Heart left ventricle (tissue), 16 donors: ENCODE measurements at regions not wholly inside any gene's neighbourhood (a gene's known extent, or its start where the extent isn't known, plus 50 kb on each side); places are given as distances from the start of the nearest gene placed in this dataset.

Source experiments
- ATAC-seq, 4 donors: fragments of 200-7000 bp; cut with Tn5 transposase; one replicate each; pipeline ENCODE4 v1.9.1; 2020 to 2022; ENCODE audit warnings: moderate library complexity in 4 of 4, mild to moderate bottlenecking in 3 of 4, moderate number of reproducible peaks in 1 of 4
- DNase-seq, 5 donors: peaks; one replicate each; pipeline ENCODE4 v3.0.0-alpha.2; 2020
- H3K27ac ChIP-seq, 12 donors: fragments of 200-600 bp; sonication (generic) in 4 of 12; one replicate each; pipeline versions ENCODE4 v1.5.0 to v1.8.0; 2016 to 2022; ENCODE audit warnings: mild to moderate bottlenecking in 2 of 12
- H3K27me3 ChIP-seq, 9 donors: fragments of 200-600 bp; sonication (generic) in 2 of 9; one replicate each; pipeline versions ENCODE4 v1.5.1 to v1.8.0; 2016 to 2022; ENCODE audit warnings: mild to moderate bottlenecking in 3 of 9
- H3K36me3 ChIP-seq, 9 donors: fragments of 200-600 bp; sonication (generic) in 2 of 9; one replicate each; pipeline versions ENCODE4 v1.5.0 to v1.8.0; 2018 to 2022; ENCODE audit warnings: mild to moderate bottlenecking in 2 of 9
- H3K4me1 ChIP-seq, 12 donors: fragments of 200-600 bp; sonication (generic) in 4 of 12; one replicate each; pipeline versions ENCODE4 v1.5.0 to v1.8.0; 2016 to 2022; ENCODE audit warnings: mild to moderate bottlenecking in 3 of 12
- H3K4me3 ChIP-seq, 12 donors: fragments of 200-600 bp; sonication (generic) in 4 of 12; one replicate each; pipeline versions ENCODE4 v1.5.0 to v1.8.0; 2017 to 2022; ENCODE audit warnings: mild to moderate bottlenecking in 9 of 12, moderate library complexity in 4 of 12
- H3K9me3 ChIP-seq, 12 donors: fragments of 200-600 bp; sonication (generic) in 4 of 12; one replicate each; pipeline versions ENCODE4 v1.5.0 to v1.8.0; 2016 to 2022; ENCODE audit warnings: mild to moderate bottlenecking in 1 of 12
- CTCF ChIP-seq, 12 donors: fragments of 200-600 bp; sonication (generic) in 4 of 12; IDR thresholded peaks; one replicate each; pipeline versions ENCODE4 v1.5.0 to v1.8.0; 2018 to 2022; ENCODE audit warnings: antibody characterized with exemption in 12 of 12, mild to moderate bottlenecking in 5 of 12
- POLR2A ChIP-seq, 2 donors: fragments of 450-650 bp; IDR thresholded peaks; one replicate each; pipeline ENCODE4 v1.6.1; 2017; ENCODE audit warnings: antibody characterized with exemption in 2 of 2, mild to moderate bottlenecking in 2 of 2, moderate library complexity in 2 of 2
- WGBS, 4 donors: extraction: QIAGEN DNeasy Blood & Tissue Kit in 2 of 4; methylation state at CpG; one replicate each; pipeline versions ENCODE4 v1.1.5 to v1.1.7; 2013 to 2018; 5-methylcytosine and 5-hydroxymethylcytosine counted together
- intact Hi-C, 10 donors: fragments of 100-400 bp; cut with DNase I; formaldehyde crosslinking; loops; one replicate each; pipeline versions ENCODE4 v1.11.1 to v1.14.2; 2022
- donor health status: ischemic (EF 13 %, LVEDD 7.1; RV severe dilation, severe dysfunction).
- donor health status: healthy with polysubstance abuse.
- donor health status: DM: no; HTN: yes; CAD: no.
- donor health status: DM: no; HTN: no; CAD: no.
- donor health status: ischemic (EF 25% LVEDD 6.9; RV normal size, moderate dysfunction).
- donor health status: ischemic (EF 25% LVEDD 5.7; RV mildly dilated, moderate dysfunction).
- donor health status: healthy.
- donor health status: DM: yes; HTN: yes; CAD: no.
- donor health status: ischemic (EF 35%, LVEDD 5.7; RV mildly dilated, moderate dysfunction).
- donor health status: nonischemic (EF 11% LVEDD 7.7; RV severe dilation, severe dysfunction).
- donor health status: DM: yes; HTN: yes; CAD: no.
- donor health status: PGD.
- donor health status: ischemic (EF 29% LVEDD 5.4; RV normal size, mild dysfunction).
- donor health status: nonischemic (EF 23%, LVEDD 6.1; RV moderate dilation, normal function).

GRCh38 chr16:65469116-65469515 is 347.3 kb upstream of the CDH11 start:
- DNase-seq (no peak), ATAC-seq (no peak)
- Histone ChIP-seq H3K9me3 (no peaks in the 10 kb centered on the region), H3K27ac (no peak overlapping the region), H3K36me3 (no peaks in the 10 kb centered on the region), H3K4me3 (no peak overlapping the region), H3K4me1 (no peaks in the 10 kb centered on the region), H3K27me3 (no peaks in the 10 kb centered on the region)
- TF ChIP-seq POLR2A (IDR thresholded peaks at IDR 0.05): no peak
- no peak for TF ChIP-seq CTCF (IDR thresholded peaks at IDR 0.05)
- intact Hi-C loops: no loop called here
- 76 to 90% (median 83%) methylated on average over 2 of the region's 2 CpGs for WGBS, 4 donors

- no peaks in the 10 kb centered on the region for H3K9me3 ChIP-seq
- H3K36me3 ChIP-seq: no peaks in the 10 kb centered on the region
- TF ChIP-seq CTCF (IDR thresholded peaks at IDR 0.05) (no peak), POLR2A (IDR thresholded peaks at IDR 0.05) (no peak)
- ATAC-seq: no peak
- H3K4me3 ChIP-seq: no peak overlapping the region
- DNase-seq: no peak
- intact Hi-C loops: no loop called here
- H3K27ac ChIP-seq: no peak overlapping the region
- no peaks in the 10 kb centered on the region for H3K27me3 ChIP-seq
- 90 to 95% (median 92%) methylated on average over 1 of the region's 1 CpG for WGBS, 4 donors
- no peaks in the 10 kb centered on the region for H3K4me1 ChIP-seq
Observed at GRCh38 chr16:65468133-65468532, 346.3 kb upstream of the CDH11 start.

GRCh38 chr16:65463652-65464260 is 341.9 kb upstream of the CDH11 start:
- no peaks in the 10 kb centered on the region for H3K9me3 ChIP-seq
- H3K27me3 ChIP-seq: no peaks in the 10 kb centered on the region
- no peaks in the 10 kb centered on the region for H3K4me1 ChIP-seq
- no peak overlapping the region for H3K4me3 ChIP-seq
- ATAC-seq (no peak), DNase-seq (no peak)
- intact Hi-C loops: no loop called here
- 72 to 81% (median 79%) methylated on average over 3 of the region's 3 CpGs for WGBS, 4 donors
- H3K27ac ChIP-seq: no peak overlapping the region
- no peaks in the 10 kb centered on the region for H3K36me3 ChIP-seq
- no peak for TF ChIP-seq POLR2A (IDR thresholded peaks at IDR 0.05)
- no peak for TF ChIP-seq CTCF (IDR thresholded peaks at IDR 0.05)

- TF ChIP-seq POLR2A (IDR thresholded peaks at IDR 0.05) (no peak), CTCF (IDR thresholded peaks at IDR 0.05) (no peak)
- no peaks in the 10 kb centered on the region for H3K36me3 ChIP-seq
- no peak overlapping the region for H3K4me3 ChIP-seq
- DNase-seq (no peak), ATAC-seq (no peak)
- intact Hi-C loops: no loop called here
- no peaks in the 10 kb centered on the region for H3K27me3 ChIP-seq
- WGBS, 4 donors: 60 to 91% (median 70%) methylated on average over 2 of the region's 2 CpGs
- no peaks in the 10 kb centered on the region for H3K9me3 ChIP-seq
- H3K27ac ChIP-seq: no peak overlapping the region
- no peaks in the 10 kb centered on the region for H3K4me1 ChIP-seq
Observed at GRCh38 chr16:65457084-65457483, 335.2 kb upstream of the CDH11 start.
